ENCODE measurements at regions not wholly inside any gene's neighbourhood (a gene's known extent, or its start where the extent isn't known, plus 50 kb on each side); places are given as distances from the start of the nearest gene placed in this dataset.

DNA sequence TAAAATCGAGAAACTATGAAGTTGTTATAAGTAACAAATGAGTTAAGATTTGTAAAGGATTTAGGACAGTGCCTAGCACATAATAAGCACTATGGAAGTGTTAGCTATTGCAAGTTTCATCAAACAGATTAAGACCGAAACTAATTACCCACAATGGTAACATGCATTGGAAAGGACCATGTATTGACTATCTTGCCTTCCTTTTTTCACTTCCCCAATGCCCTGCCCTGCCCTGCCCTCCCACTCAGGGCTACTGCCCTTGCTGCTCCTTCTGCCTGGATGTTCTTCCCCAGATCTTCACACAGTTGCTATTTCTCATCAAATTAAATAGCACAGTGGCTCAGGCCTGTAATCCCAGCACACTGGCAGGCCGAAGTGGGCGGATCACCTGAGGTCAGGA, 202.1 kb upstream of the PSMD7 start:
- H3K9me3 ChIP-seq (ENCODE audit: control insufficient read depth in 4 of 4, insufficient read depth in 3 of 4, low read length in 3 of 4), result no peaks in the 10 kb centered on the region

GRCh38 chr16:74092336-74092735, 204.3 kb upstream of the PSMD7 start:
- no peak overlapping the region for H3K9ac ChIP-seq (ENCODE audit: insufficient read depth in 1 of 2, low read length in 2 of 2)
- H3K36me3 ChIP-seq (ENCODE audit: control insufficient read depth in 4 of 4, insufficient read depth in 4 of 4, low read length in 4 of 4), result no peaks in the 10 kb centered on the region
- 93 to 98% methylated on average over 4 of the region's 4 CpGs for WGBS, 2 donors
- no peak for ATAC-seq (ENCODE audit: insufficient read depth, low FRiP score)
- no peaks in the 10 kb centered on the region for H3K9me3 ChIP-seq (ENCODE audit: control insufficient read depth in 4 of 4, insufficient read depth in 3 of 4, low read length in 3 of 4)
- no peaks in the 10 kb centered on the region for H3K27me3 ChIP-seq (ENCODE audit: control insufficient read depth in 3 of 3, insufficient read depth in 3 of 3, low read length in 2 of 3)
- no peak overlapping the region for H3K4me3 ChIP-seq
- TF ChIP-seq, protein P1, sequence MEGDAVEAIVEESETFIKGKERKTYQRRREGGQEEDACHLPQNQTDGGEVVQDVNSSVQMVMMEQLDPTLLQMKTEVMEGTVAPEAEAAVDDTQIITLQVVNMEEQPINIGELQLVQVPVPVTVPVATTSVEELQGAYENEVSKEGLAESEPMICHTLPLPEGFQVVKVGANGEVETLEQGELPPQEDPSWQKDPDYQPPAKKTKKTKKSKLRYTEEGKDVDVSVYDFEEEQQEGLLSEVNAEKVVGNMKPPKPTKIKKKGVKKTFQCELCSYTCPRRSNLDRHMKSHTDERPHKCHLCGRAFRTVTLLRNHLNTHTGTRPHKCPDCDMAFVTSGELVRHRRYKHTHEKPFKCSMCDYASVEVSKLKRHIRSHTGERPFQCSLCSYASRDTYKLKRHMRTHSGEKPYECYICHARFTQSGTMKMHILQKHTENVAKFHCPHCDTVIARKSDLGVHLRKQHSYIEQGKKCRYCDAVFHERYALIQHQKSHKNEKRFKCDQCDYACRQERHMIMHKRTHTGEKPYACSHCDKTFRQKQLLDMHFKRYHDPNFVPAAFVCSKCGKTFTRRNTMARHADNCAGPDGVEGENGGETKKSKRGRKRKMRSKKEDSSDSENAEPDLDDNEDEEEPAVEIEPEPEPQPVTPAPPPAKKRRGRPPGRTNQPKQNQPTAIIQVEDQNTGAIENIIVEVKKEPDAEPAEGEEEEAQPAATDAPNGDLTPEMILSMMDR (IDR thresholded peaks at IDR 0.05; ENCODE audit: control extremely low read depth, extremely low read depth), result no peak
- H3K27ac ChIP-seq (ENCODE audit: low read depth in 1 of 2, low read length in 1 of 2), result no peak overlapping the region
- H3K4me1 ChIP-seq (ENCODE audit: control insufficient read depth in 5 of 5, insufficient read depth in 5 of 5, low read length in 5 of 5), result no peaks in the 10 kb centered on the region
- DNase-seq, result no peak

More for the DNA sequence above, 202.1 kb upstream of the PSMD7 start:
- Histone ChIP-seq H3K36me3 (ENCODE audit: control insufficient read depth in 4 of 4, insufficient read depth in 4 of 4, low read length in 4 of 4) (no peaks in the 10 kb centered on the region), H3K27me3 (ENCODE audit: control insufficient read depth in 3 of 3, insufficient read depth in 3 of 3, low read length in 2 of 3) (no peaks in the 10 kb centered on the region), H3K4me1 (ENCODE audit: control insufficient read depth in 5 of 5, insufficient read depth in 5 of 5, low read length in 5 of 5) (no peaks in the 10 kb centered on the region), H3K27ac (ENCODE audit: low read depth in 1 of 2, low read length in 1 of 2) (no peak overlapping the region), H3K9ac (ENCODE audit: insufficient read depth in 1 of 2, low read length in 2 of 2) (no peak overlapping the region), H3K4me3 (no peak overlapping the region)
- ATAC-seq (ENCODE audit: insufficient read depth, low FRiP score) (no peak), DNase-seq (no peak)
- TF ChIP-seq, protein P1 (IDR thresholded peaks at IDR 0.05; ENCODE audit: control extremely low read depth, extremely low read depth), result no peak
- 86 to 88% methylated on average over 4 of the region's 4 CpGs for WGBS, 2 donors

DNA sequence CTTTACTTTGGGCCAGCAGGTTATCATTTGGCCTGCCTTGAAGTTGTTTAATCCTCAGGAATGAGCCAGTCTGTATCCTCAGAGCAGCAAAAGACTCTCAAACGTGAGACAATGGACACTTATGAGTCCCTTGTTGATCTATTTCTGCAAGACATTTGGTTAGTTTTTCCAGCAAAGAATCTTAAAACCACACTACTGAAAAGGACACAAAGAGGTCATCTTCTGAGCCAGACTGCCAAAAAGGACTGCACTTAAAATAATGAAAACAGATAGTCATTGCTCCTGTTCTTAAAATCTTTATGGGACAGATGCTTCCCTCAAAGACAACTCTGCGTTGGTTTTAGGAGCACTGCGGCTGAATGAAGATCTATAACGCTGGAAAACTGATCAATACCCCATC, 205.7 kb upstream of the PSMD7 start:
- WGBS, 2 donors, result 81 to 83% methylated on average over 4 of the region's 4 CpGs
- no peak for ATAC-seq (ENCODE audit: insufficient read depth, low FRiP score)
- TF ChIP-seq, protein P1 (IDR thresholded peaks at IDR 0.05; ENCODE audit: control extremely low read depth, extremely low read depth), result no peak
- Histone ChIP-seq H3K9me3 (ENCODE audit: control insufficient read depth in 4 of 4, insufficient read depth in 3 of 4, low read length in 3 of 4) (no peaks in the 10 kb centered on the region), H3K36me3 (ENCODE audit: control insufficient read depth in 4 of 4, insufficient read depth in 4 of 4, low read length in 4 of 4) (no peaks in the 10 kb centered on the region), H3K9ac (ENCODE audit: insufficient read depth in 1 of 2, low read length in 2 of 2) (no peak overlapping the region), H3K27ac (ENCODE audit: low read depth in 1 of 2, low read length in 1 of 2) (no peak overlapping the region), H3K4me1 (ENCODE audit: control insufficient read depth in 5 of 5, insufficient read depth in 5 of 5, low read length in 5 of 5) (no peaks in the 10 kb centered on the region), H3K4me3 (no peak overlapping the region), H3K27me3 (ENCODE audit: control insufficient read depth in 3 of 3, insufficient read depth in 3 of 3, low read length in 2 of 3) (no peaks in the 10 kb centered on the region)
- no peak for DNase-seq

- 93% methylated on average over 3 of the region's 3 CpGs for WGBS, 2 donors
- H3K4me3 ChIP-seq, result no peak overlapping the region
- H3K9me3 ChIP-seq (ENCODE audit: control insufficient read depth in 4 of 4, insufficient read depth in 3 of 4, low read length in 3 of 4), result peaks cover 0 to 2% (median 0%) of the 10 kb centered on the region in 4 donors
- DNase-seq (no peak), ATAC-seq (ENCODE audit: insufficient read depth, low FRiP score) (no peak)
- no peaks in the 10 kb centered on the region for H3K36me3 ChIP-seq (ENCODE audit: control insufficient read depth in 4 of 4, insufficient read depth in 4 of 4, low read length in 4 of 4)
- TF ChIP-seq, protein P1 (IDR thresholded peaks at IDR 0.05; ENCODE audit: control extremely low read depth, extremely low read depth), result no peak
- H3K27me3 ChIP-seq (ENCODE audit: control insufficient read depth in 3 of 3, insufficient read depth in 3 of 3, low read length in 2 of 3), result no peaks in the 10 kb centered on the region
- no peak overlapping the region for H3K9ac ChIP-seq (ENCODE audit: insufficient read depth in 1 of 2, low read length in 2 of 2)
- H3K27ac ChIP-seq (ENCODE audit: low read depth in 1 of 2, low read length in 1 of 2), result no peak overlapping the region
- H3K4me1 ChIP-seq (ENCODE audit: control insufficient read depth in 5 of 5, insufficient read depth in 5 of 5, low read length in 5 of 5), result no peaks in the 10 kb centered on the region
These were observed 213.1 kb upstream of the PSMD7 start for GRCh38 chr16:74083541-74083940.

Measured in lung (tissue), 11 donors.